ENCODE measurements at regions not wholly inside any gene's neighbourhood (a gene's known extent, or its start where the extent isn't known, plus 50 kb on each side); places are given as distances from the start of the nearest gene placed in this dataset.

DNA sequence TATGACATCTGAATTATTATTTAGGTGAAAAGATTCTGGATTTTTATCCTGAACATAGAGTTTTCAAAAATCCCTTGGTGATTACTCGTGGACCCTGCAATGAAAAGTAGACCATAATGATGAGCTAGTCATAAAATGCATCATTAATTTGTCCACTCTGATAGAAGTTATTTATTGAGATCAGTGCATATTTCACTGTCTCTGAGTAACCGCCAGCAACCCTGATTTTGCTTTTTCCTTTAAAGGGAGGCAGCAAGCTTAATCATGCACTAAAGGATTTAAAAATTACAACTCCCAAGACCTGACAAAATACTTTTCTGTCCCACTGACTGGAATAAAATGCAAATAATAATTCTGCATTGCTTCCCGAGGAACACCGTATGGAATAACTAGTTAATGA is 259.6 kb upstream of the DPPA4 start:
- no peak overlapping the region for H3K27ac ChIP-seq (ENCODE audit: low read length)
- H3K4me1 ChIP-seq (ENCODE audit: control insufficient read depth, insufficient read depth, low read length): no peaks in the 10 kb centered on the region
- no peaks in the 10 kb centered on the region for H3K27me3 ChIP-seq (ENCODE audit: control insufficient read depth, insufficient read depth, low read length)
- no peak overlapping the region for H3K4me3 ChIP-seq (ENCODE audit: low read length)
- no peaks in the 10 kb centered on the region for H3K36me3 ChIP-seq (ENCODE audit: control insufficient read depth, insufficient read depth, low read length)
- DNase-seq: no peak
- WGBS (ENCODE audit: insufficient coverage): no CpG with 5 or more reads among the region's 4 CpGs
- no peaks in the 10 kb centered on the region for H3K9me3 ChIP-seq (replicated peaks; ENCODE audit: control insufficient read depth, low read depth, low read length)

DNA sequence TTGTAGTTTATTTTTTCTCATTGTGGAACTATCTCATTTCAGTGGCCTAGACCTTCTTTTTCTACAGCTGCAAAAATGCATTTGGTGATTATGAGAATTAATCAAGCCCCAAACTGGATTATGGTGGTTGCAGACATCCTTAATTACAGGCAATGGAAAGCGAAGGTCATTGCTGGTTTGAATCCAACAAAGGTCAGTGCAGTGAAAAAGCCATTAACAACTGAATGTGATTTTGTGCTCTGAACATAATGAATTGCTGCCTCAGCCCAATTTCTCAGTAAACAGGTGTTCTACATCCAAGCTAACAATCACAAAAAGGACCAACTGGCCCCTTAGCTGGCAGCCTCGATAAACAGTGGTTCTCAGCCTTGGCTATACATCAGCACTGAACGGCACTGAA is 260.1 kb upstream of the DPPA4 start:
- Histone ChIP-seq H3K27me3 (ENCODE audit: control insufficient read depth, insufficient read depth, low read length) (no peaks in the 10 kb centered on the region), H3K36me3 (ENCODE audit: control insufficient read depth, insufficient read depth, low read length) (no peaks in the 10 kb centered on the region), H3K4me1 (ENCODE audit: control insufficient read depth, insufficient read depth, low read length) (no peaks in the 10 kb centered on the region), H3K27ac (ENCODE audit: low read length) (no peak overlapping the region), H3K4me3 (ENCODE audit: low read length) (no peak overlapping the region), H3K9me3 (replicated peaks; ENCODE audit: control insufficient read depth, low read depth, low read length) (no peaks in the 10 kb centered on the region)
- no peak for DNase-seq
- 44% methylated on average over 2 of the region's 3 CpGs for WGBS (ENCODE audit: insufficient coverage)

DNA sequence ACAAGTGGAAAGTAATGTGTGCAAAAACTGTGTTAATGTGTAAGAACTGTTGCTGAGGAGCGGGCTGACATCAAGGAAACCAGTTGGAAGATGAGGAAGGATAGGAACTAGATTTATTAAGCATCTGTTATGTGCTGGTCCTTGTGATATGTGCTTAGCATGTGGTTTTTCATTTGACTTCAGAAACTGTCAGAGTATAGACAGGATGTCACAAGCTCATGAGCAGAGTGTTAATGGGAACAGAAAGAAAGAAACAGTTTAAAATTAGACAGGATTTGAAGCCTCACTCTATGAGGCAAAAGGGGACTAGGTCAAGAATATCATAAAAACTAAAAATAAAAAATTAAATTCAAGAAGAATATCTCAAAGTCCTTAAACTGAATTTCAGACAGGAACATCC is 270.6 kb upstream of the DPPA4 start:
- 75% methylated on average over 1 of the region's 1 CpG for WGBS (ENCODE audit: insufficient coverage)
- H3K27me3 ChIP-seq (ENCODE audit: control insufficient read depth, insufficient read depth, low read length): no peaks in the 10 kb centered on the region
- H3K9me3 ChIP-seq (replicated peaks; ENCODE audit: control insufficient read depth, low read depth, low read length): no peaks in the 10 kb centered on the region
- no peak overlapping the region for H3K27ac ChIP-seq (ENCODE audit: low read length)
- DNase-seq: no peak
- H3K4me3 ChIP-seq (ENCODE audit: low read length): no peak overlapping the region
- H3K36me3 ChIP-seq (ENCODE audit: control insufficient read depth, insufficient read depth, low read length): no peaks in the 10 kb centered on the region
- no peaks in the 10 kb centered on the region for H3K4me1 ChIP-seq (ENCODE audit: control insufficient read depth, insufficient read depth, low read length)

DNA sequence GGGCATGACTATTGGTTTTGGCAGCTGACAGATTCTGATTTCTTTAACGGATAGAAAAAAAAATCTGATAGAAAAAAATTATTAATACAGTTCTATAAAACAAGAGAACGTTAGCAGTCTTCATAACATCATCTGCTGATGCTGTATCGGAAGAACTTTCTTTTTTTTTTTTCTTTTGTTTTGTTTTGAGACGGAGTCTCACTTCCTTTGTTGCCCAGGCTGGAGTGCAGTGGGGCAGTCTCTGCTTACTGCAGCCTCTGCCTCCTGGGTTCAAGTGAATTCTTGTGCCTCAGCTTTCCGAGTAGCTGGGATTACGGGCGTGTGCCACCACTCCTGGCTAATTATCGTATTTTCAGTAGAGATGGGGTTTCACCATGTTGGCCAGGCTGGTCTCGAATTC is 271.2 kb upstream of the DPPA4 start:
- no peak for DNase-seq
- 73% methylated on average over 5 of the region's 9 CpGs for WGBS (ENCODE audit: insufficient coverage)
- no peaks in the 10 kb centered on the region for H3K27me3 ChIP-seq (ENCODE audit: control insufficient read depth, insufficient read depth, low read length)
- no peak overlapping the region for H3K4me3 ChIP-seq (ENCODE audit: low read length)
- no peak overlapping the region for H3K27ac ChIP-seq (ENCODE audit: low read length)
- no peaks in the 10 kb centered on the region for H3K36me3 ChIP-seq (ENCODE audit: control insufficient read depth, insufficient read depth, low read length)
- H3K4me1 ChIP-seq (ENCODE audit: control insufficient read depth, insufficient read depth, low read length): no peaks in the 10 kb centered on the region
- H3K9me3 ChIP-seq (replicated peaks; ENCODE audit: control insufficient read depth, low read depth, low read length): no peaks in the 10 kb centered on the region

DNA sequence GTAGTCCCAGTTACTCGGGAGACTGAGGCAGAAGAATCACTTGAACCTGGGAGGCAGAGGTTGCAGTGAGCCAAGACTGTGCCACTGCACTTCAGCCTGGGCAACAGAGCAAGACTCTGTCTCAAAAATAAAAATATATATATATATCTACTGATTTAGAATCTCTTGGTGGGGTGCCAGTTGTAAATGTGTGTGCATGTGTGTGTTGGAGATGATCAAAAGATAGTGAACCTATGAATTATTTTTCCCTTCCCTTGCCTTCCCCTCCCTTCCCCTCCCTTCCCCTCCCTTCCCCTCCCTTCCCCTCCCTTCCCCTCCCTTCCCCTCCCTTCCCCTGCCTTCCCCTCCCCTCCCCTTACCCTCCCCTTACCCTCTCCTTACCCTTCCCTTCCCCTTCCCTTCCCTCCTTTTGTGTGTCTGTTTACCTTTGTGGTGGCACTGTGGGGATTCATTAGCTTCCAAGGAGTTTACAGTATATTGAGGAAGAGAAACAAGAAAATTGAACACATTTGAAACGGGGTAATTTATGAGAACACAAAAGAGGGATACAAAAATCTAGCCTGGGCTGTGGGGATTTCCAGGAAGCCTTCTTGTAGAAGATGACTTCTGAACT is 281.5 kb upstream of the DPPA4 start:
- Histone ChIP-seq H3K27ac (ENCODE audit: low read length) (no peak overlapping the region), H3K9me3 (replicated peaks; ENCODE audit: control insufficient read depth, low read depth, low read length) (no peaks in the 10 kb centered on the region), H3K4me3 (ENCODE audit: low read length) (no peak overlapping the region), H3K4me1 (ENCODE audit: control insufficient read depth, insufficient read depth, low read length) (no peaks in the 10 kb centered on the region), H3K36me3 (ENCODE audit: control insufficient read depth, insufficient read depth, low read length) (no peaks in the 10 kb centered on the region), H3K27me3 (ENCODE audit: control insufficient read depth, insufficient read depth, low read length) (no peaks in the 10 kb centered on the region)
- no peak for DNase-seq
- WGBS (ENCODE audit: insufficient coverage): 78% methylated on average over 2 of the region's 2 CpGs

DNA sequence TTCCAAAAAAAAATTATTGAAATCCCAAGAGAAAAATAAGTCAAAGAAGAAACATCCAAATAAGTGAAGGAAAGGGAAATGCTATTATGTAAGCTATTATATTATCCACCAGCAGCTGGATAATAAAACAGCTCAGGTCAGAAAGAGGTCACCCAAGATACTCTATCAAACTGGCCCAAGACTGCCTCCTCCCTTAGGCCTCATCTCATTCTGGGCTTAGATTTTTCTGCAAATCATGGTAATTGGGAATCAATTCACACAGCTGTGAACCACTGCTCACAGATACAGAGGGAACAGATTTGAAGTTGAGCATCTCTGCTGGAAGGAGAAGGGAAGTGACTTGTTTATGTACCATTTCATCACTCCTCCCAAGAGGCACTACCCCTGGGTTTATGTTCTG is 294.6 kb upstream of the DPPA4 start:
- H3K4me3 ChIP-seq (ENCODE audit: low read length): no peak overlapping the region
- no peak overlapping the region for H3K27ac ChIP-seq (ENCODE audit: low read length)
- H3K4me1 ChIP-seq (ENCODE audit: control insufficient read depth, insufficient read depth, low read length): no peaks in the 10 kb centered on the region
- no peaks in the 10 kb centered on the region for H3K27me3 ChIP-seq (ENCODE audit: control insufficient read depth, insufficient read depth, low read length)
- peak; percentile 96 for DNase-seq
- no peaks in the 10 kb centered on the region for H3K36me3 ChIP-seq (ENCODE audit: control insufficient read depth, insufficient read depth, low read length)
- H3K9me3 ChIP-seq (replicated peaks; ENCODE audit: control insufficient read depth, low read depth, low read length): no peaks in the 10 kb centered on the region

DNA sequence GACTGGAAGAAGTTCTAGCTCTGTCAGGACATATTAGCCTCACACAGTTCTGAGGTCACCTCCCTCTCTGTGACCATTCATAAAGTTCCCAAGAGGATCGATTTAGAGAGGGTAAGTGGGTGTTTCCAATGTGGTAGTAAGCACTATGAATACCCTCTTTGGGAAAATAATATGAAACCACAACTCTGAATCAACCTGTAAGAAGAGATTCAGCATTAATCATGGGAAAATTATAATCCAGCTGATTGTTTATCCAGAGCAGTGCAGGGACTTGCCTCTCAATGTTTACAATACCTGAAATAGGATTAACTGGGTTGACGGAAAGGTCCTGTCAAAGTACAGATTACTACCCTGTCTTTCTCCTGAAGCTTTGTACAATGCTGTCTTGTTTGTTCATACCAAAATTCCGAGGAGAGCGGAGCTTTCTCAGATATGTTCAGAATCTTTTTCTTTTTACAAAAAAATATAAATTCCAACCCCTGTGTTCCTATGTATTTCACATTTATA is 302.9 kb upstream of the DPPA4 start:
- Histone ChIP-seq H3K36me3 (ENCODE audit: control insufficient read depth, insufficient read depth, low read length) (no peaks in the 10 kb centered on the region), H3K9me3 (replicated peaks; ENCODE audit: control insufficient read depth, low read depth, low read length) (no peaks in the 10 kb centered on the region), H3K27me3 (ENCODE audit: control insufficient read depth, insufficient read depth, low read length) (no peaks in the 10 kb centered on the region), H3K27ac (ENCODE audit: low read length) (no peak overlapping the region), H3K4me3 (ENCODE audit: low read length) (no peak overlapping the region), H3K4me1 (ENCODE audit: control insufficient read depth, insufficient read depth, low read length) (no peaks in the 10 kb centered on the region)
- DNase-seq: no peak
- 100% methylated on average over 1 of the region's 4 CpGs for WGBS (ENCODE audit: insufficient coverage)

- H3K4me1 ChIP-seq (ENCODE audit: control insufficient read depth, insufficient read depth, low read length): no peaks in the 10 kb centered on the region
- no CpG with 5 or more reads among the region's 1 CpG for WGBS (ENCODE audit: insufficient coverage)
- no peak for DNase-seq
Measured at GRCh38 chr3:109642025-109642424, 304.7 kb upstream of the DPPA4 start.

GRCh38 chr3:109643590-109643989 is 306.2 kb upstream of the DPPA4 start:
- Histone ChIP-seq H3K27ac (ENCODE audit: low read length) (no peak overlapping the region), H3K9me3 (replicated peaks; ENCODE audit: control insufficient read depth, low read depth, low read length) (no peaks in the 10 kb centered on the region), H3K4me1 (ENCODE audit: control insufficient read depth, insufficient read depth, low read length) (no peaks in the 10 kb centered on the region), H3K36me3 (ENCODE audit: control insufficient read depth, insufficient read depth, low read length) (no peaks in the 10 kb centered on the region), H3K27me3 (ENCODE audit: control insufficient read depth, insufficient read depth, low read length) (no peaks in the 10 kb centered on the region), H3K4me3 (ENCODE audit: low read length) (no peak overlapping the region)
- no peak for DNase-seq
- no CpG with 5 or more reads among the region's 2 CpGs for WGBS (ENCODE audit: insufficient coverage)

More at GRCh38 chr3:109642025-109642424, 304.7 kb upstream of the DPPA4 start:
- Histone ChIP-seq H3K9me3 (replicated peaks; ENCODE audit: control insufficient read depth, low read depth, low read length) (no peaks in the 10 kb centered on the region), H3K27ac (ENCODE audit: low read length) (no peak overlapping the region), H3K36me3 (ENCODE audit: control insufficient read depth, insufficient read depth, low read length) (no peaks in the 10 kb centered on the region), H3K27me3 (ENCODE audit: control insufficient read depth, insufficient read depth, low read length) (no peaks in the 10 kb centered on the region), H3K4me3 (ENCODE audit: low read length) (no peak overlapping the region)

DNA sequence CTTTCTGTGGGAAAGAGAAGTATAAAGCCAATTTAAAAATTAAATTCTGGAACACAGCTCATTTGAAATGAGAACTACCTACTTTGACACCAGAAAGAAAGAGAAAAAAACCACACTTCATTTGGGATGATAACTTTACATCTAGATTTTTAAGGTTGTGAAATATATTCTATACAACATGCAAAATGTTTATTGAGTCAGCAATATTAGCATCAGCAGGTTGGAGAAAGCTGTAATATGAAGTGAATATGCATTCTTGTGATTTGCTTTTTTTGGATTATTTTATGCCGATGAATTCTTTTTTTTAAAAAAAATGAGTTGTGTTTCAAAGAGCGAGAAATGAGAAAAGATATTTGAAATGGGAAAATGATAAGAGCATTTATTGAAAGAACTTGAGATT is 307.0 kb upstream of the DPPA4 start:
- Histone ChIP-seq H3K36me3 (ENCODE audit: control insufficient read depth, insufficient read depth, low read length) (no peaks in the 10 kb centered on the region), H3K27me3 (ENCODE audit: control insufficient read depth, insufficient read depth, low read length) (no peaks in the 10 kb centered on the region), H3K4me3 (ENCODE audit: low read length) (no peak overlapping the region), H3K9me3 (replicated peaks; ENCODE audit: control insufficient read depth, low read depth, low read length) (no peaks in the 10 kb centered on the region), H3K27ac (ENCODE audit: low read length) (no peak overlapping the region), H3K4me1 (ENCODE audit: control insufficient read depth, insufficient read depth, low read length) (no peaks in the 10 kb centered on the region)
- WGBS (ENCODE audit: insufficient coverage): no CpG with 5 or more reads among the region's 2 CpGs
- no peak for DNase-seq

DNA sequence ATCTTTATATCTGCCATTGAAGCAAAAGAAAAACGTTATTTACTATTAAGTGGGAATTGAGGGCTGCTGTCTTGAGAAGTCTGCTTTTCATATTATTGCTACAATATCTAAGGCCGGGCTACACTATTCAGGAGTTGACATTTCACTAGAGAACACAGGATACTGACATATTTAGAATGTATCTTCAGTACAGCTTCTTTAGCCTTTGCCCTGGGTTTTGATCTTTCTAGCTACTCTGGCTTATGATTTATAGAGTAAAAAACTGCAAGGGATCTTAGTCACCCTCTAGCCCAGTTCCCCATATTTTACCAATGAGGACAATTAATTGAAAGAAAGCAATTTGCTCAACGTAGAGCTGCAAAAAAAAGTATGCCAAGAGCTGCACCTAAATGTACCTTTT is 307.4 kb upstream of the DPPA4 start:
- no peak overlapping the region for H3K4me3 ChIP-seq (ENCODE audit: low read length)
- no peaks in the 10 kb centered on the region for H3K4me1 ChIP-seq (ENCODE audit: control insufficient read depth, insufficient read depth, low read length)
- H3K36me3 ChIP-seq (ENCODE audit: control insufficient read depth, insufficient read depth, low read length): no peaks in the 10 kb centered on the region
- H3K9me3 ChIP-seq (replicated peaks; ENCODE audit: control insufficient read depth, low read depth, low read length): no peaks in the 10 kb centered on the region
- WGBS (ENCODE audit: insufficient coverage): no CpG with 5 or more reads among the region's 3 CpGs
- no peaks in the 10 kb centered on the region for H3K27me3 ChIP-seq (ENCODE audit: control insufficient read depth, insufficient read depth, low read length)
- no peak overlapping the region for H3K27ac ChIP-seq (ENCODE audit: low read length)
- no peak for DNase-seq

Data from muscle of leg (tissue), 3 donors.